Osteocyte (in vitro differentiated cells): ENCODE measurements at regions not wholly inside any gene's neighbourhood (a gene's known extent, or its start where the extent isn't known, plus 50 kb on each side); places are given as distances from the start of the nearest gene placed in this dataset.

Source experiments
- DNase-seq: peaks from one replicate; pipeline ENCODE4 v3.0.0; 2021; ENCODE audit warnings: mixed read lengths; ENCODE audit not compliant: unreplicated experiment; ENCODE audit errors: extremely low spot score
- H3K27ac Mint-ChIP-seq: one replicate; pipeline ENCODE4 v1.8.0; 2021; ENCODE audit warnings: mild to moderate bottlenecking, mixed read lengths; ENCODE audit not compliant: unreplicated experiment
- H3K27me3 Mint-ChIP-seq: one replicate; pipeline ENCODE4 v1.8.0; 2021; ENCODE audit warnings: mixed read lengths; ENCODE audit not compliant: unreplicated experiment
- H3K36me3 Mint-ChIP-seq: one replicate; pipeline ENCODE4 v1.8.0; 2021; ENCODE audit warnings: mixed read lengths; ENCODE audit not compliant: unreplicated experiment
- H3K4me1 Mint-ChIP-seq: one replicate; pipeline ENCODE4 v1.8.0; 2021; ENCODE audit warnings: mixed read lengths; ENCODE audit not compliant: unreplicated experiment
- H3K4me3 Mint-ChIP-seq: one replicate; pipeline ENCODE4 v1.8.0; 2021; ENCODE audit warnings: mild to moderate bottlenecking, moderate library complexity, mixed read lengths; ENCODE audit not compliant: unreplicated experiment
- H3K9me3 Mint-ChIP-seq: one replicate; pipeline ENCODE4 v1.8.0; 2021; ENCODE audit warnings: mixed read lengths; ENCODE audit not compliant: unreplicated experiment
- CTCF ChIP-seq: fragments of 200-600 bp; sonication (generic); IDR thresholded peaks from 2 replicates; pipeline ENCODE4 v1.5.0; 2021; ENCODE audit warnings: antibody characterized with exemption, mild to moderate bottlenecking, moderate library complexity

GRCh38 chr9:118711843-118712242 lies 657.4 kb downstream of the BRINP1 start:
- H3K36me3 Mint-ChIP-seq: no peaks in the 10 kb centered on the region
- no peak overlapping the region for H3K27ac Mint-ChIP-seq

GRCh38 chr9:118721276-118721675 lies 648.0 kb downstream of the BRINP1 start:
- no peak for TF ChIP-seq CTCF
- Mint-ChIP-seq H3K4me3 (no peak overlapping the region), H3K4me1 (no peaks in the 10 kb centered on the region), H3K27me3 (no peaks in the 10 kb centered on the region), H3K9me3 (peaks cover 20% of the 10 kb centered on the region), H3K36me3 (no peaks in the 10 kb centered on the region), H3K27ac (no peak overlapping the region)
- DNase-seq: no peak

More at GRCh38 chr9:118711843-118712242, 657.4 kb downstream of the BRINP1 start:
- no peaks in the 10 kb centered on the region for H3K27me3 Mint-ChIP-seq
- no peak for TF ChIP-seq CTCF
- DNase-seq: no peak
- no peak overlapping the region for H3K4me3 Mint-ChIP-seq
- no peaks in the 10 kb centered on the region for H3K4me1 Mint-ChIP-seq
- no peaks in the 10 kb centered on the region for H3K9me3 Mint-ChIP-seq

GRCh38 chr9:118721923-118722322 lies 647.3 kb downstream of the BRINP1 start:
- no peaks in the 10 kb centered on the region for H3K27me3 Mint-ChIP-seq
- H3K36me3 Mint-ChIP-seq: no peaks in the 10 kb centered on the region
- no peak for DNase-seq
- peaks cover 20% of the 10 kb centered on the region for H3K9me3 Mint-ChIP-seq
- no peaks in the 10 kb centered on the region for H3K4me1 Mint-ChIP-seq
- no peak overlapping the region for H3K27ac Mint-ChIP-seq
- no peak for TF ChIP-seq CTCF
- no peak overlapping the region for H3K4me3 Mint-ChIP-seq

- Mint-ChIP-seq H3K27me3 (no peaks in the 10 kb centered on the region), H3K4me3 (no peak overlapping the region), H3K4me1 (no peaks in the 10 kb centered on the region), H3K27ac (no peak overlapping the region), H3K9me3 (peaks cover 21% of the 10 kb centered on the region), H3K36me3 (no peaks in the 10 kb centered on the region)
- DNase-seq: no peak
- no peak for TF ChIP-seq CTCF
Measured at GRCh38 chr9:118729981-118730380, 639.3 kb downstream of the BRINP1 start.

DNA sequence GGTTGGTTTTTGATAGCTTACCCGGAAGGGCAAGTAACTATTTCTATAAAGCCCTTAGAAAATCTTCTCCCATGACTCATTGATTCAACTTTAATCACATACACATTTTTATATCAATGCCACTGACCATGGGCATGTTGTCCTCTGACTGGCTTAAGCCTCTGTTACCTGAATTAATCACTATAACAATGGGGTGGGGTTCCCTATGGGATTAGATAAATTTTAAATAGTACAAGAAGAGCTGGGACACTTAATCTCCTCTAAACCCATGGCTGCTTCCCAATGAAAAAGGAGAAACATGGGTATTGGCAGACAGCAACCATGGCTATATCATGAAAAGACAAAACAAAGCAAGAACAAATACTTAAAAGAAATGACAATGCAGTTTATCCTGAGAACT lies 636.2 kb downstream of the BRINP1 start:
- no peak overlapping the region for H3K4me3 Mint-ChIP-seq
- H3K27ac Mint-ChIP-seq: no peak overlapping the region
- no peaks in the 10 kb centered on the region for H3K36me3 Mint-ChIP-seq
- DNase-seq: no peak
- H3K27me3 Mint-ChIP-seq: no peaks in the 10 kb centered on the region
- no peak for TF ChIP-seq CTCF
- H3K9me3 Mint-ChIP-seq: peaks cover 26% of the 10 kb centered on the region
- H3K4me1 Mint-ChIP-seq: no peaks in the 10 kb centered on the region
